SK-N-SH treated with all-trans-retinoic acid at 6 μM for 48 hours (cell line): ENCODE measurements at regions not wholly inside any gene's neighbourhood (a gene's known extent, or its start where the extent isn't known, plus 50 kb on each side); places are given as distances from the start of the nearest gene placed in this dataset.

Experiments used
- CSRNP3 ChIP-seq: fragments of 250-450 bp; sonication (Bioruptor Pico); IDR thresholded peaks from 2 replicates; pipeline ENCODE4 v1.5.1; 2021; ENCODE audit warnings: mild to moderate bottlenecking, moderate library complexity
- PATZ1 ChIP-seq: fragments of 250-450 bp; sonication (Bioruptor Pico); IDR thresholded peaks from 2 replicates; pipeline ENCODE4 v1.8.0; 2020; ENCODE audit warnings: mild to moderate bottlenecking, moderate library complexity, borderline replicate concordance
- PPARA ChIP-seq: fragments of 250-450 bp; sonication (Bioruptor Pico); IDR thresholded peaks from 2 replicates; pipeline ENCODE4 v1.5.0; 2020; ENCODE audit warnings: mild to moderate bottlenecking, borderline replicate concordance
- TOX ChIP-seq: fragments of 250-450 bp; sonication (Bioruptor Pico); IDR thresholded peaks from 2 replicates; pipeline ENCODE4 v1.8.0; 2021; ENCODE audit warnings: mild to moderate bottlenecking, moderate library complexity, borderline replicate concordance
- ZNF70 ChIP-seq: fragments of 450-650 bp; formaldehyde crosslinking; IDR thresholded peaks from 2 replicates; pipeline ENCODE4 v1.5.0; 2020; ENCODE audit warnings: mild to moderate bottlenecking, moderate library complexity

DNA sequence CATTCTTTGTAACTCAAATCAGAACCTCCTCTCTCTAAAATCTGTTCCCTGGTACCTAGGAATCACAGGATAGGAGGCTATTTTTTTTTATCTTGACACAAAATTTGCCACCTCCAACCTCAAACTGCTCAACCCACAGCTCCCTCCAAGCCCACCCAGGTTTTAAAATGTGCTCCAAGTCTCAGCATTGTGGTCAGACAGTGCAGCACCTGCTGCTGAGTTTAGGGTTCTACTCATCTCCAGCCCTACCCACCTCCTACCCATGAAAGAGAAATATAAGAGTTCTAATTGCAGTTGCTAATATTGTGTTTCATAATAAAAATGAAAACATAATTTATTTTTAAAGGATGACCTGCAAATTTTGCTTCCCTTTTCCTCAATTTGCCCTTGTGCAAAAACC is 496.5 kb downstream of the MAFB start:
- no peak for TF ChIP-seq ZNF70 (CRISPR knock-in tag)
- TF ChIP-seq TOX: no peak
- no peak for TF ChIP-seq PATZ1
- TF ChIP-seq CSRNP3 (CRISPR knock-in tag): no peak
- TF ChIP-seq PPARA (CRISPR knock-in tag): no peak
